MCF 10A (cell line): ENCODE measurements at regions not wholly inside any gene's neighbourhood (a gene's known extent, or its start where the extent isn't known, plus 50 kb on each side); places are given as distances from the start of the nearest gene placed in this dataset.

ENCODE experiments used
- BruUV-seq: library from RNA; stranded (reverse); fragments of 400-500 nt; replicated peaks from 2 replicates; lab custom pipeline; 2021; lab: Mats Ljungman, UMichigan
- CTCF ChIA-PET: fragments of 300-600 bp; sonication (Branson Sonifier 250); formaldehyde crosslinking; extraction: SDS; loops from one replicate; lab custom pipeline; 2021; ENCODE audit warnings: antibody characterized with exemption, inconsistent platforms; lab: Yijun Ruan, JAX
- POLR2A ChIA-PET: fragments of 300-600, 350-650 bp; sonication (Branson Sonifier 250); formaldehyde crosslinking; extraction: SDS; loops from one replicate; lab custom pipeline; 2020; ENCODE audit warnings: antibody characterized with exemption, inconsistent platforms; lab: Yijun Ruan, JAX
- DNase-seq: peaks from one replicate; pipeline ENCODE4 v3.0.0-alpha.2; 2018; ENCODE audit not compliant: unreplicated experiment
- H3K27ac Mint-ChIP-seq: one replicate; pipeline ENCODE4 v1.8.0; 2022; ENCODE audit warnings: mild to moderate bottlenecking, low read depth, mixed read lengths; ENCODE audit not compliant: unreplicated experiment
- H3K27me3 Mint-ChIP-seq: one replicate; pipeline ENCODE4 v1.8.0; 2022; ENCODE audit warnings: mixed read lengths; ENCODE audit not compliant: insufficient read depth, unreplicated experiment
- H3K36me3 Mint-ChIP-seq: one replicate; pipeline ENCODE4 v1.8.0; 2022; ENCODE audit warnings: mild to moderate bottlenecking, moderate library complexity, mixed read lengths; ENCODE audit not compliant: insufficient read depth, unreplicated experiment
- H3K4me1 Mint-ChIP-seq: one replicate; pipeline ENCODE4 v1.8.0; 2022; ENCODE audit warnings: mixed read lengths; ENCODE audit not compliant: insufficient read depth, unreplicated experiment
- H3K4me3 Mint-ChIP-seq: one replicate; pipeline ENCODE4 v1.8.0; 2022; ENCODE audit warnings: mild to moderate bottlenecking, moderate library complexity, mixed read lengths; ENCODE audit not compliant: unreplicated experiment
- H3K9me3 Mint-ChIP-seq: one replicate; pipeline ENCODE4 v1.8.0; 2022; ENCODE audit warnings: mixed read lengths; ENCODE audit not compliant: unreplicated experiment
- intact Hi-C: fragments of 100-400 bp; cut with micrococcal nuclease; formaldehyde crosslinking; loops from 2 replicates; pipeline ENCODE4 v1.14.1; 2022
- TF ChIP-seq, protein P1 (sequence below): fragments of 200-600 bp; IDR thresholded peaks from one replicate; pipeline ENCODE4 v1.8.0; 2022; ENCODE audit warnings: antibody characterized with exemption, mild to moderate bottlenecking; ENCODE audit not compliant: unreplicated experiment

DNA sequence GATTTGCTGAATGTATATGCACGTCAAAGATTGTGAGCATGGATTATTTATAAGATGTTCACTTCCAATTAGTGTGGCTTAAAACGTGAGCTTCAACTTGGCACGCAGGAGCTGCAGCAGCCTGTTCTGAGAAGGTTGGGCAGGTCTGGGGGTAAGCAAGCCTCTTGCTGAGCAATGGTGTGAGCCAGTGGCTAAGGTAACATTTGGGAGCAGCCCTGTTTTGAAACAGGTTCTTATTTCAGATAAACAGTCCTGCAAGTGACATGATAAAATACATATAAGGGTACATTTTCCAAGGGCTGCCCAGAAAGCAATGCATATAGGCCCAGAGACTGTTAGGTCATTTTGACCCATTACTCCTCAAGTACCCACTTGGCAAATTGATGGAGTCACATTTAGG is 415.3 kb downstream of the ZNF521 start:
- no peak overlapping the region for H3K4me3 Mint-ChIP-seq
- BruUV-seq, result no TSS peak
- no peaks in the 10 kb centered on the region for H3K4me1 Mint-ChIP-seq
- no peaks in the 10 kb centered on the region for H3K27me3 Mint-ChIP-seq
- no peak overlapping the region for H3K27ac Mint-ChIP-seq
- no peaks in the 10 kb centered on the region for H3K36me3 Mint-ChIP-seq
- no peak for DNase-seq
- ChIA-PET POLR2A (interaction anchor here (0.5 kb wide), 1 partner anchor 1074 kb away, joined by 8 read pairs; no protein-coding TSS in a partner anchor), CTCF (no interaction called here)
- intact Hi-C loops, result no loop called here
- H3K9me3 Mint-ChIP-seq, result peaks cover 4% of the 10 kb centered on the region
- TF ChIP-seq, protein P1, sequence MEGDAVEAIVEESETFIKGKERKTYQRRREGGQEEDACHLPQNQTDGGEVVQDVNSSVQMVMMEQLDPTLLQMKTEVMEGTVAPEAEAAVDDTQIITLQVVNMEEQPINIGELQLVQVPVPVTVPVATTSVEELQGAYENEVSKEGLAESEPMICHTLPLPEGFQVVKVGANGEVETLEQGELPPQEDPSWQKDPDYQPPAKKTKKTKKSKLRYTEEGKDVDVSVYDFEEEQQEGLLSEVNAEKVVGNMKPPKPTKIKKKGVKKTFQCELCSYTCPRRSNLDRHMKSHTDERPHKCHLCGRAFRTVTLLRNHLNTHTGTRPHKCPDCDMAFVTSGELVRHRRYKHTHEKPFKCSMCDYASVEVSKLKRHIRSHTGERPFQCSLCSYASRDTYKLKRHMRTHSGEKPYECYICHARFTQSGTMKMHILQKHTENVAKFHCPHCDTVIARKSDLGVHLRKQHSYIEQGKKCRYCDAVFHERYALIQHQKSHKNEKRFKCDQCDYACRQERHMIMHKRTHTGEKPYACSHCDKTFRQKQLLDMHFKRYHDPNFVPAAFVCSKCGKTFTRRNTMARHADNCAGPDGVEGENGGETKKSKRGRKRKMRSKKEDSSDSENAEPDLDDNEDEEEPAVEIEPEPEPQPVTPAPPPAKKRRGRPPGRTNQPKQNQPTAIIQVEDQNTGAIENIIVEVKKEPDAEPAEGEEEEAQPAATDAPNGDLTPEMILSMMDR, result no peak

DNA sequence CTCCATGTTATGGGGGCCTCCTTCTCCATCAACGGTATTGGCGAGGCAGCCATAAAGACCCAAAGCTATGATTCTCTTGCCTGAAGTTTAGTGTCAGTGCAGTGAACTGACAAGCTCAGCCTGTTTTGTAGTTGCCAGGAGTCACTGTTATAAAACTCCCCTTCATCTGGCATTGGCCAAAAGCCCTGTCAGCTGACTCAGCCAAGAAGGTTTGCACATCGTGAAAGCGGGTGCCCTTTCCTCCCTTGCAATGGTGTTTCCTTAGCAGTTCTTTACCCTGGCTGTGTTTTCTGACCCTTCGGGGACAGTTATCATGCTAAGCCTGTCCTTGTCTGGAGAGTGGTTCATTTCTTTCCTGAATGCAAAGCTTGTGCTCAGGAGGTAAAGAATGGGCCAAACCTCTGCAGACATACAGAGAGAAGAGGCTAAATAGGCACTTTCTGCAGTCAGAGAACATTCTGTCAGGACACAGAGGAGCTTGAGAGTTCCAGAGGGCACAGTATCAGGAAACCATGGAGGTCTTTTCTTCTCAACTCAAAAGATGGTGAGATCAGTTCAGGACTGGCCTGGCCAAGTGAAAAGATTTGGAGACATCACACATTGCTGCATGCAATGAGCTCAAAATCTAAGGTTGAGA is 414.2 kb downstream of the ZNF521 start:
- POLR2A ChIA-PET, result no interaction called here
- TF ChIP-seq, protein P1, result no peak
- H3K4me3 Mint-ChIP-seq, result no peak overlapping the region
- H3K4me1 Mint-ChIP-seq, result no peaks in the 10 kb centered on the region
- no peak overlapping the region for H3K27ac Mint-ChIP-seq
- H3K36me3 Mint-ChIP-seq, result no peaks in the 10 kb centered on the region
- peaks cover under 1% of the 10 kb centered on the region for H3K9me3 Mint-ChIP-seq
- DNase-seq, result no peak
- no peaks in the 10 kb centered on the region for H3K27me3 Mint-ChIP-seq
- intact Hi-C loops, result no loop called here
- BruUV-seq, result no TSS peak
- CTCF ChIA-PET, result interaction anchor here (0.7 kb wide), 1 partner anchor 47 kb away, joined by 3 read pairs; no protein-coding TSS in a partner anchor

DNA sequence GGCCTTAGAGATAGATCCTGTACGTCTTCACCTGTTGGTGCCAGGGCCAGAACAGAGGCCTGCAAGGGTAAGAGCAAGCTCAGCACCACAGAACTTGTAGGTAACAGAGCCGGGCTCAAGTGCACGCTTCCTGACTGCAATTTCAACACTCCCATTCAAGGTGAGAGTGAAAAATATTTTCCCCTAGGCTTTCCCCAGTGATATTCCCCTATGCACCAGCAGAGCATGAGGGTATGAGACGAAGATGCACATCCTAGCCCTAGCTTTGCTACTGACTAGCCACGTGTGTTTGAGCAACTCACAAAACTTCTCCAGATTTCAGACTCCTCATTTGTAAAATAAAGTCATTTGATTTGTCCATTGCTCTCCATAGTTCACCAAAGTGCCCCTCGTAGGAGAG is 411.6 kb downstream of the ZNF521 start:
- no TSS peak for BruUV-seq
- TF ChIP-seq, protein P1, result no peak
- no peak overlapping the region for H3K27ac Mint-ChIP-seq
- CTCF ChIA-PET, result no interaction called here
- DNase-seq, result no peak
- H3K36me3 Mint-ChIP-seq, result no peaks in the 10 kb centered on the region
- H3K4me3 Mint-ChIP-seq, result no peak overlapping the region
- intact Hi-C loops, result no loop called here
- no peaks in the 10 kb centered on the region for H3K4me1 Mint-ChIP-seq
- H3K27me3 Mint-ChIP-seq, result no peaks in the 10 kb centered on the region
- H3K9me3 Mint-ChIP-seq, result peaks cover 18% of the 10 kb centered on the region
- POLR2A ChIA-PET, result no interaction called here

DNA sequence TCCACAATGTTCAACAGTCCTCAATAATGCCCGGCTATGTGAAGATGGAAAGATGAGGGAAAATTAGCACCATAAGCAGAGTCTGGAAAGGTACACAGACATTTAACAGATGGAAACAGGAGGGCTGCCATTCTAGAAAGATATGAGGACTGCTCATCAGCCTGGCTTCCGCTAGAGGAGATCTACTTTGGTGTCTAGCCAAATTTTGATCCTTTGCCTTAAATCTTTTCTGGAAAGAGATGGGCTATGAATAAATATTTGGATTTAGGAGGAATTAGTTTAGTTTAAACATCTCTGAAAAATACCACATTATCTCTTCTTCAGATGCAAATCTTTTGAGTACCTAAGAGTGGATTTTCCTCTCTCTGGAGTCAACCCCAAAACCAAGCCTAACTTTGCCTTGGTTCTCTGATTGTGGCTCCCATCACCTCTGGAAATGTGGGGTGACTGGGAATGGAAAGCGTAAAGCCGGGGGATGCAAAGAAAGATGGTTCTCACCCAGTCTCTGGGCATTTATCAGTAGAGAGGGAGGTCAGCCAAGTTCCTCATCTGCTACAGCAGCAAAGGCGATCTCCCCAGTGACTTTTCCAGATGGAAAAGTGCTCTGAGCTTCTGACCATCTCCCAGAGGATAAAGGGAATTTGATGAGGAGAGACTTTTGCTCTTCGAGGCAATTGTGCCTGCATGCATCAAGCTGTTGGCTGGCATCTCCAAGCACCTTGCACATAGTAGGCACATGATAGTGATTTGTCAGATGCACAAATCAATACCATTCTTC is 410.6 kb downstream of the ZNF521 start:
- intact Hi-C loops, result no loop called here
- no TSS peak for BruUV-seq
- Mint-ChIP-seq H3K4me1 (no peaks in the 10 kb centered on the region), H3K27me3 (no peaks in the 10 kb centered on the region), H3K9me3 (peaks cover 23% of the 10 kb centered on the region), H3K36me3 (no peaks in the 10 kb centered on the region), H3K4me3 (no peak overlapping the region), H3K27ac (no peak overlapping the region)
- TF ChIP-seq, protein P1, result no peak
- no peak for DNase-seq
- CTCF ChIA-PET, result no interaction called here
- POLR2A ChIA-PET, result no interaction called here
